Endothelial cell of umbilical vein (primary cell): ENCODE measurements at regions not wholly inside any gene's neighbourhood (a gene's known extent, or its start where the extent isn't known, plus 50 kb on each side); places are given as distances from the start of the nearest gene placed in this dataset.

ENCODE experiments used
- BruUV-seq: library from RNA; stranded (reverse); fragments of 400-500 nt; replicated peaks from 2 replicates; lab custom pipeline; 2021; lab: Mats Ljungman, UMichigan
- CTCF ChIA-PET: fragments of 300-600, 350-600 bp; sonication (Branson Sonifier 250); formaldehyde crosslinking; loops from one replicate; lab custom pipeline; 2021; ENCODE audit warnings: antibody characterized with exemption, inconsistent platforms; lab: Charles Lee
- POLR2A ChIA-PET: fragments of 300-600, 350-600 bp; sonication (Branson Sonifier 250); formaldehyde crosslinking; loops from one replicate; lab custom pipeline; 2021; ENCODE audit warnings: antibody characterized with exemption, inconsistent platforms; lab: Charles Lee
- DNase-seq: peaks from one replicate; pipeline ENCODE4 v3.0.0-alpha.2; 2011; ENCODE audit warnings: low read depth, low spot score
- FAIRE-seq: peaks from 2 replicates; lab custom pipeline; 2011; peaks lifted over from hg19 to GRCh38; lab: Jason Lieb, UNC
- H2AFZ ChIP-seq: 2 replicates; pipeline ENCODE4 v1.6.0; 2012; ENCODE audit warnings: low read depth, low read length, control low read depth, inconsistent platforms
- H3K27ac ChIP-seq: 2 replicates; pipeline ENCODE4 v1.5.1; 2011; ENCODE audit warnings: low read depth, mild to moderate bottlenecking, control low read depth, low read length, moderate library complexity; ENCODE audit not compliant: insufficient read depth
- H3K27me3 ChIP-seq, 2 experiments: 2 replicates each; pipeline versions ENCODE4 v1.6.0 to v1.6.1; 2011; ENCODE audit warnings: low read length in 2 of 2, mixed read lengths in 1 of 2; ENCODE audit not compliant: control insufficient read depth in 2 of 2, insufficient read depth in 2 of 2
- H3K36me3 ChIP-seq, 2 experiments: 2 replicates in 1 of 2; 3 replicates in 1 of 2; pipeline ENCODE4 v1.5.1; 2011; ENCODE audit warnings: low read length in 2 of 2, mild to moderate bottlenecking in 1 of 2, moderate library complexity in 1 of 2; ENCODE audit not compliant: control insufficient read depth in 2 of 2, insufficient read depth in 2 of 2; ENCODE audit errors: extremely low read depth in 1 of 2
- H3K4me1 ChIP-seq: 3 replicates; pipeline ENCODE4 v1.5.1; 2011; ENCODE audit warnings: mild to moderate bottlenecking, low read length; ENCODE audit not compliant: control insufficient read depth, insufficient read depth; ENCODE audit errors: extremely low read depth
- H3K4me2 ChIP-seq: 2 replicates; pipeline ENCODE4 v1.6.1; 2011; ENCODE audit warnings: low read length, control low read depth, mixed read lengths; ENCODE audit not compliant: insufficient read depth
- H3K4me3 ChIP-seq, 3 experiments: fragments of 200-600 bp in 1 of 3; sonication (generic), shearing (Covaris generic) in 1 of 3; replicated peaks in 1 of 3; 2 replicates each; pipeline ENCODE4 v1.5.1; 2011 to 2016; ENCODE audit warnings: control low read depth in 3 of 3, low read length in 3 of 3, mild to moderate bottlenecking in 2 of 3, inconsistent platforms in 1 of 3, low read depth in 1 of 3, moderate library complexity in 1 of 3; ENCODE audit not compliant: insufficient read depth in 1 of 3
- H3K79me2 ChIP-seq: 2 replicates; pipeline ENCODE4 v1.6.0; 2012; ENCODE audit warnings: low read length, inconsistent platforms; ENCODE audit not compliant: control insufficient read depth, insufficient read depth
- H3K9ac ChIP-seq: replicated peaks from 2 replicates; pipeline ENCODE3; 2011; ENCODE audit warnings: low read length, control low read depth; ENCODE audit not compliant: insufficient read depth; ENCODE audit errors: extremely low read depth
- H3K9me1 ChIP-seq: replicated peaks from 3 replicates; pipeline ENCODE4 v1.6.0; 2011; ENCODE audit warnings: mild to moderate bottlenecking, low read length; ENCODE audit not compliant: control insufficient read depth, insufficient read depth; ENCODE audit errors: extremely low read depth
- H3K9me3 ChIP-seq: replicated peaks from 2 replicates; pipeline ENCODE4 v1.5.1; 2012; ENCODE audit warnings: low read length, inconsistent platforms; ENCODE audit not compliant: control insufficient read depth, insufficient read depth
- H4K20me1 ChIP-seq: replicated peaks from 2 replicates; pipeline ENCODE3; 2011; ENCODE audit warnings: mild to moderate bottlenecking, low read length; ENCODE audit not compliant: control insufficient read depth, insufficient read depth; ENCODE audit errors: extremely low read depth
- CTCF ChIP-seq, 2 donors: IDR thresholded peaks; 1 replicate in 1 of 2; 2 replicates in 1 of 2; pipeline ENCODE4 v1.5.1; 2011; ENCODE audit warnings: low read length in 2 of 2, mild to moderate bottlenecking in 2 of 2, moderate library complexity in 2 of 2, control low read depth in 1 of 2, inconsistent platforms in 1 of 2, low read depth in 1 of 2; ENCODE audit not compliant: insufficient read depth in 1 of 2; ENCODE audit errors: extremely low read depth in 1 of 2
- EZH2 ChIP-seq: IDR thresholded peaks from 2 replicates; pipeline ENCODE4 v1.6.1; 2012; ENCODE audit warnings: borderline replicate concordance, low read depth, mild to moderate bottlenecking, moderate library complexity, low read length, inconsistent platforms; ENCODE audit not compliant: severe bottlenecking
- FOS ChIP-seq: IDR thresholded peaks from 2 replicates; pipeline ENCODE4 v1.6.1; 2011; ENCODE audit warnings: mild to moderate bottlenecking, low read length, moderate library complexity, borderline replicate concordance; ENCODE audit not compliant: insufficient read depth
- GATA2 ChIP-seq: IDR thresholded peaks from 2 replicates; pipeline ENCODE4 v1.7.0; 2011; ENCODE audit warnings: low read depth, mild to moderate bottlenecking, moderate library complexity, mixed read lengths, low read length; ENCODE audit not compliant: insufficient read length, insufficient read depth
- JUN ChIP-seq: IDR thresholded peaks from 2 replicates; pipeline ENCODE4 v1.6.1; 2011; ENCODE audit warnings: borderline replicate concordance, low read depth; ENCODE audit not compliant: insufficient read length, insufficient read depth
- MAX ChIP-seq: IDR thresholded peaks from 2 replicates; pipeline ENCODE4 v1.6.1; 2011; ENCODE audit not compliant: insufficient read depth, insufficient read length
- MYC ChIP-seq: IDR thresholded peaks from one replicate; pipeline ENCODE4 v1.6.1; 2011; ENCODE audit warnings: mild to moderate bottlenecking, low read depth, low read length
- POLR2A ChIP-seq: IDR thresholded peaks from 2 replicates; pipeline ENCODE4 v1.6.1; 2012; ENCODE audit warnings: low read depth, mild to moderate bottlenecking, control low read depth, low read length
- POLR2AphosphoS5 ChIP-seq: IDR thresholded peaks from 2 replicates; pipeline ENCODE4 v1.6.1; 2012; ENCODE audit warnings: low read depth, mild to moderate bottlenecking, control low read depth, low read length, moderate library complexity; ENCODE audit not compliant: insufficient read depth
- dilution Hi-C: fragments of 300-500 bp; cut with MboI; formaldehyde crosslinking; loops from one replicate; pipeline ENCODE4 v1.15.0; 2019; ENCODE audit warnings: low sequenced_read_pairs; ENCODE audit not compliant: extremely low pct_ligation_motif_present
- intact Hi-C: fragments of 100-400 bp; cut with micrococcal nuclease; formaldehyde crosslinking; loops from one replicate; pipeline ENCODE4 v1.10.0; 2022

GRCh38 chr16:79276501-79276900 lies 324.0 kb downstream of the MAF start:
- dilution Hi-C loops (no loop called here), intact Hi-C loops (no loop called here)
- Histone ChIP-seq H3K36me3 (no peaks in the 10 kb centered on the region), H2AFZ (no peak overlapping the region), H3K4me1 (no peaks in the 10 kb centered on the region), H3K9ac (no peak overlapping the region), H4K20me1 (no peaks in the 10 kb centered on the region), H3K79me2 (no peaks in the 10 kb centered on the region), H3K9me3 (peaks cover 2% of the 10 kb centered on the region), H3K4me2 (no peak overlapping the region), H3K4me3 (no peak overlapping the region), H3K27ac (no peak overlapping the region), H3K9me1 (no peaks in the 10 kb centered on the region), H3K27me3 (no peaks in the 10 kb centered on the region)
- FAIRE-seq (no peak), DNase-seq (no peak)
- no TSS peak for BruUV-seq
- ChIA-PET CTCF (no interaction called here), POLR2A (no interaction called here)
- TF ChIP-seq JUN: no peak
- TF ChIP-seq GATA2: no peak
- no peak for TF ChIP-seq MAX
- no peak for TF ChIP-seq MYC

GRCh38 chr16:79274264-79274663 lies 326.3 kb downstream of the MAF start:
- no peaks in the 10 kb centered on the region for H4K20me1 ChIP-seq
- no peaks in the 10 kb centered on the region for H3K36me3 ChIP-seq
- H3K9me1 ChIP-seq: no peaks in the 10 kb centered on the region
- no peak overlapping the region for H3K9ac ChIP-seq
- intact Hi-C loops (no loop called here), dilution Hi-C loops (no loop called here)
- FAIRE-seq (no peak), DNase-seq (no peak)
- no TSS peak for BruUV-seq
- H3K9me3 ChIP-seq: peaks cover 2% of the 10 kb centered on the region
- H3K4me1 ChIP-seq: no peaks in the 10 kb centered on the region
- H2AFZ ChIP-seq: no peak overlapping the region
- H3K4me3 ChIP-seq: no peak overlapping the region
- H3K79me2 ChIP-seq: no peaks in the 10 kb centered on the region
- H3K27me3 ChIP-seq: no peaks in the 10 kb centered on the region
- ChIA-PET CTCF (no interaction called here), POLR2A (no interaction called here)
- no peak for TF ChIP-seq EZH2
- TF ChIP-seq POLR2A: no peak
- TF ChIP-seq JUN: no peak
- no peak for TF ChIP-seq CTCF (IDR thresholded peaks at IDR 0.05; ENCODE audit: extremely low read depth in 1 of 2, insufficient read depth in 1 of 2, low read depth in 1 of 2, low read length in 2 of 2)
- TF ChIP-seq FOS: no peak
- TF ChIP-seq MAX: no peak
- no peak for TF ChIP-seq POLR2AphosphoS5
- TF ChIP-seq MYC: no peak
- no peak for TF ChIP-seq GATA2
- no peak overlapping the region for H3K27ac ChIP-seq
- H3K4me2 ChIP-seq: no peak overlapping the region
